Cardiac muscle cell (in vitro differentiated cells and primary cell): ENCODE measurements at regions not wholly inside any gene's neighbourhood (a gene's known extent, or its start where the extent isn't known, plus 50 kb on each side); places are given as distances from the start of the nearest gene placed in this dataset.
A peak's percentile ranks its signal among the peaks of the same experiment; 100 is the strongest.
"Not testable (repeated sequence)": the region's sequence is repeated elsewhere in the genome, so short reads cannot be mapped to it uniquely, and the experiment has no call there.

ENCODE experiments used
- DNase-seq, 2 donors: peaks; one replicate each; pipeline versions ENCODE4 v3.0.0 to v3.0.0-alpha.2; 2010 to 2017; ENCODE audit warnings: low read depth in 1 of 2, low spot score in 1 of 2
- H3K27ac ChIP-seq: fragments of 200-600 bp; sonication (generic); 2 replicates; pipeline ENCODE4 v1.5.1; 2016
- H3K27me3 ChIP-seq: fragments of 200-600 bp; sonication (generic); 2 replicates; pipeline ENCODE4 v1.6.0; 2016; ENCODE audit warnings: control low read depth
- H3K36me3 ChIP-seq: fragments of 200-600 bp; sonication (generic); 2 replicates; pipeline ENCODE4 v1.5.1; 2016; ENCODE audit warnings: control low read depth
- H3K4me1 ChIP-seq: fragments of 200-600 bp; sonication (generic); 2 replicates; pipeline ENCODE4 v1.8.1; 2017; ENCODE audit warnings: low read depth, mild to moderate bottlenecking, mixed run types
- H3K4me3 ChIP-seq: fragments of 200-600 bp; sonication (generic); 2 replicates; pipeline ENCODE4 v1.5.1; 2016; ENCODE audit warnings: mild to moderate bottlenecking
- H3K9me3 ChIP-seq: fragments of 200-600 bp; sonication (generic); 2 replicates; pipeline ENCODE4 v1.5.1; 2017; ENCODE audit warnings: low read depth, mild to moderate bottlenecking, control low read depth
- CTCF ChIP-seq: IDR thresholded peaks from 2 replicates; pipeline ENCODE4 v1.5.1; 2012; ENCODE audit warnings: low read depth, mild to moderate bottlenecking, low read length

GRCh38 chrX:115419069-115419468 lies 129.6 kb downstream of the LUZP4 start:
- H3K9me3 ChIP-seq, result no peaks in the 10 kb centered on the region
- no peak overlapping the region for H3K4me3 ChIP-seq
- DNase-seq, result peak in 1 of 2 donors; percentile 31
- H3K4me1 ChIP-seq, result peaks cover 26% of the 10 kb centered on the region
- no peak for TF ChIP-seq CTCF
- no peaks in the 10 kb centered on the region for H3K36me3 ChIP-seq
- no peak overlapping the region for H3K27ac ChIP-seq
- H3K27me3 ChIP-seq, result no peaks in the 10 kb centered on the region

- Histone ChIP-seq H3K9me3 (no peaks in the 10 kb centered on the region), H3K4me3 (no peak overlapping the region), H3K4me1 (peaks cover 11% of the 10 kb centered on the region), H3K27ac (peak overlapping the region; percentile 28), H3K36me3 (no peaks in the 10 kb centered on the region), H3K27me3 (no peaks in the 10 kb centered on the region)
- DNase-seq, result peak in 1 of 2 donors; percentile 61
- no peak for TF ChIP-seq CTCF
Observed at GRCh38 chrX:115423086-115423485, 133.6 kb downstream of the LUZP4 start.

- peaks cover 11% of the 10 kb centered on the region for H3K4me1 ChIP-seq
- H3K9me3 ChIP-seq, result no peaks in the 10 kb centered on the region
- DNase-seq, result no peak
- no peak overlapping the region for H3K4me3 ChIP-seq
- no peak for TF ChIP-seq CTCF
- H3K36me3 ChIP-seq, result no peaks in the 10 kb centered on the region
- no peaks in the 10 kb centered on the region for H3K27me3 ChIP-seq
- no peak overlapping the region for H3K27ac ChIP-seq
Observed at GRCh38 chrX:115425359-115425758, 135.6 kb upstream of the PLS3 start.

GRCh38 chrX:115427861-115428410 lies 133.0 kb upstream of the PLS3 start:
- DNase-seq, result no peak
- no peak for TF ChIP-seq CTCF
- H3K36me3 ChIP-seq, result no peaks in the 10 kb centered on the region
- peaks cover 8% of the 10 kb centered on the region for H3K4me1 ChIP-seq
- H3K27ac ChIP-seq, result no peak overlapping the region
- no peaks in the 10 kb centered on the region for H3K27me3 ChIP-seq
- no peak overlapping the region for H3K4me3 ChIP-seq
- no peaks in the 10 kb centered on the region for H3K9me3 ChIP-seq

GRCh38 chrX:115434834-115435233 lies 126.1 kb upstream of the PLS3 start:
- H3K4me1 ChIP-seq, H3K27ac ChIP-seq, H3K36me3 ChIP-seq, DNase-seq, H3K9me3 ChIP-seq, H3K4me3 ChIP-seq, H3K27me3 ChIP-seq: not testable (repeated sequence)

GRCh38 chrX:115437841-115438595 lies 123.0 kb upstream of the PLS3 start:
- TF ChIP-seq CTCF, result no peak
- H3K4me1 ChIP-seq, result no peaks in the 10 kb centered on the region
- peak in 1 of 2 donors; percentile 46 for DNase-seq
- no peaks in the 10 kb centered on the region for H3K27me3 ChIP-seq
- no peaks in the 10 kb centered on the region for H3K9me3 ChIP-seq
- H3K4me3 ChIP-seq, result no peak overlapping the region
- no peaks in the 10 kb centered on the region for H3K36me3 ChIP-seq
- no peak overlapping the region for H3K27ac ChIP-seq
